ENCODE measurements at regions not wholly inside any gene's neighbourhood (a gene's known extent, or its start where the extent isn't known, plus 50 kb on each side); places are given as distances from the start of the nearest gene placed in this dataset.

DNA sequence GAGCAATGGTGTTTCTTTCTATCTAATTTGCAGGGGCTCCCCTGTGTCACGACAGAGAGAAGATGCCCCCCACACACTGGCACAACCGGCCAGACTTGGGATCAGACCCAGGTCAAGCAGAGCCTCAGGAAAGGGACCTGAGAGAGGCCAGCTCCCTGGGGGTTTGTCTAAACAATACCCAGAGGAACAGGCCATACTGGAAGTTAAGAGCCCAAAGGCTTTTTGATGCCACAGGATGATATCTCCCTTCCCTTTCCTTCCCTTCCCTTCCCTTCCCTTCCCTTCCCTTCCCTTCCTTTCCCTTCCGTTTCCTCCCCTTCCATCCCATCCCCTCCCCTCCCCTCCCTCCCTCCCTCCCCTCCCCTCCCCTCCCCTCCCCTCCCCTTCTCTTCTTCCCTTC lies 139.2 kb downstream of the ARL4C start:
- H3K27me3 ChIP-seq (ENCODE audit: insufficient read depth, poor library complexity, severe bottlenecking) = no peaks in the 10 kb centered on the region
- H3K4me3 ChIP-seq (replicated peaks; ENCODE audit: insufficient read depth, low read length) = no peak overlapping the region
- H3K27ac ChIP-seq (replicated peaks) = no peak overlapping the region
- no peak for TF ChIP-seq SPI1 (IDR thresholded peaks at IDR 0.05; ENCODE audit: borderline replicate concordance, low read depth)
- TF ChIP-seq, protein P1, sequence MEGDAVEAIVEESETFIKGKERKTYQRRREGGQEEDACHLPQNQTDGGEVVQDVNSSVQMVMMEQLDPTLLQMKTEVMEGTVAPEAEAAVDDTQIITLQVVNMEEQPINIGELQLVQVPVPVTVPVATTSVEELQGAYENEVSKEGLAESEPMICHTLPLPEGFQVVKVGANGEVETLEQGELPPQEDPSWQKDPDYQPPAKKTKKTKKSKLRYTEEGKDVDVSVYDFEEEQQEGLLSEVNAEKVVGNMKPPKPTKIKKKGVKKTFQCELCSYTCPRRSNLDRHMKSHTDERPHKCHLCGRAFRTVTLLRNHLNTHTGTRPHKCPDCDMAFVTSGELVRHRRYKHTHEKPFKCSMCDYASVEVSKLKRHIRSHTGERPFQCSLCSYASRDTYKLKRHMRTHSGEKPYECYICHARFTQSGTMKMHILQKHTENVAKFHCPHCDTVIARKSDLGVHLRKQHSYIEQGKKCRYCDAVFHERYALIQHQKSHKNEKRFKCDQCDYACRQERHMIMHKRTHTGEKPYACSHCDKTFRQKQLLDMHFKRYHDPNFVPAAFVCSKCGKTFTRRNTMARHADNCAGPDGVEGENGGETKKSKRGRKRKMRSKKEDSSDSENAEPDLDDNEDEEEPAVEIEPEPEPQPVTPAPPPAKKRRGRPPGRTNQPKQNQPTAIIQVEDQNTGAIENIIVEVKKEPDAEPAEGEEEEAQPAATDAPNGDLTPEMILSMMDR (IDR thresholded peaks at IDR 0.05; ENCODE audit: insufficient read depth, low read length) = no peak
- DNase-seq (ENCODE audit: low read depth in 1 of 2, low spot score in 1 of 2) = no peak

DNA sequence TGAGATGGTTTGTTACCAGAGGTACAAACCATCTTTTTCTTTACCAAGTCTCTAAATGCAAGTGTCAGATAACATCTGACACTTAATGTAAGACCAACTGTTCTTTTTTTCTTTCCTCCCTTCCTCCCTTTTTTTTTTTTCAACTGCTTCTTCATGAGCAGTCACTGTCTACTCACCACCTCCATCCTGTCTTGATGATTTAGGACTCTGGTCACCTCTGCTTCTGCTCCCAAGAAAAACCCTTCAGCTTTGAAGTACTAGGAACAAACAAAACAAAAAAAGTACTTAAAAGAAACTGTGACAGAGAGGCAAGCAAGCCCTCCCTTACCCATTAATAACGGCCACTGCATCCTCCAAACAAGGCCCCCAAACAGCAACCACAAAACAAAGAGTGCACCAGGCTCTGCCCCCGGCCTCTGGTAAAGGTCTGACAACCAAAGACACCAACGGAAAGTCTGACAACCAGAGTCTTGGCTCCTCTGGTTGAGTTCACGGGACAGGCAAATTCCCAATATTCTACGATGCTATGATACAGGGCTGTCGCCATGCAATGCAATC lies 141.0 kb downstream of the ARL4C start:
- no peak for DNase-seq (ENCODE audit: low read depth in 1 of 2, low spot score in 1 of 2)
- Histone ChIP-seq H3K27me3 (ENCODE audit: insufficient read depth, poor library complexity, severe bottlenecking) (no peaks in the 10 kb centered on the region), H3K27ac (replicated peaks) (no peak overlapping the region), H3K4me3 (replicated peaks; ENCODE audit: insufficient read depth, low read length) (no peak overlapping the region)
- TF ChIP-seq, protein P2, sequence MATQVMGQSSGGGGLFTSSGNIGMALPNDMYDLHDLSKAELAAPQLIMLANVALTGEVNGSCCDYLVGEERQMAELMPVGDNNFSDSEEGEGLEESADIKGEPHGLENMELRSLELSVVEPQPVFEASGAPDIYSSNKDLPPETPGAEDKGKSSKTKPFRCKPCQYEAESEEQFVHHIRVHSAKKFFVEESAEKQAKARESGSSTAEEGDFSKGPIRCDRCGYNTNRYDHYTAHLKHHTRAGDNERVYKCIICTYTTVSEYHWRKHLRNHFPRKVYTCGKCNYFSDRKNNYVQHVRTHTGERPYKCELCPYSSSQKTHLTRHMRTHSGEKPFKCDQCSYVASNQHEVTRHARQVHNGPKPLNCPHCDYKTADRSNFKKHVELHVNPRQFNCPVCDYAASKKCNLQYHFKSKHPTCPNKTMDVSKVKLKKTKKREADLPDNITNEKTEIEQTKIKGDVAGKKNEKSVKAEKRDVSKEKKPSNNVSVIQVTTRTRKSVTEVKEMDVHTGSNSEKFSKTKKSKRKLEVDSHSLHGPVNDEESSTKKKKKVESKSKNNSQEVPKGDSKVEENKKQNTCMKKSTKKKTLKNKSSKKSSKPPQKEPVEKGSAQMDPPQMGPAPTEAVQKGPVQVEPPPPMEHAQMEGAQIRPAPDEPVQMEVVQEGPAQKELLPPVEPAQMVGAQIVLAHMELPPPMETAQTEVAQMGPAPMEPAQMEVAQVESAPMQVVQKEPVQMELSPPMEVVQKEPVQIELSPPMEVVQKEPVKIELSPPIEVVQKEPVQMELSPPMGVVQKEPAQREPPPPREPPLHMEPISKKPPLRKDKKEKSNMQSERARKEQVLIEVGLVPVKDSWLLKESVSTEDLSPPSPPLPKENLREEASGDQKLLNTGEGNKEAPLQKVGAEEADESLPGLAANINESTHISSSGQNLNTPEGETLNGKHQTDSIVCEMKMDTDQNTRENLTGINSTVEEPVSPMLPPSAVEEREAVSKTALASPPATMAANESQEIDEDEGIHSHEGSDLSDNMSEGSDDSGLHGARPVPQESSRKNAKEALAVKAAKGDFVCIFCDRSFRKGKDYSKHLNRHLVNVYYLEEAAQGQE (IDR thresholded peaks at IDR 0.05; ENCODE audit: insufficient replicate concordance, low read depth) = no peak
- no peak for TF ChIP-seq POLR2AphosphoS5 (IDR thresholded peaks at IDR 0.05; ENCODE audit: low read depth)
- TF ChIP-seq GABPA (IDR thresholded peaks at IDR 0.05; ENCODE audit: low read depth) = no peak
- TF ChIP-seq, protein P1 (IDR thresholded peaks at IDR 0.05; ENCODE audit: insufficient read depth, low read length) = no peak
- TF ChIP-seq SPI1 (IDR thresholded peaks at IDR 0.05; ENCODE audit: borderline replicate concordance, low read depth) = no peak

DNA sequence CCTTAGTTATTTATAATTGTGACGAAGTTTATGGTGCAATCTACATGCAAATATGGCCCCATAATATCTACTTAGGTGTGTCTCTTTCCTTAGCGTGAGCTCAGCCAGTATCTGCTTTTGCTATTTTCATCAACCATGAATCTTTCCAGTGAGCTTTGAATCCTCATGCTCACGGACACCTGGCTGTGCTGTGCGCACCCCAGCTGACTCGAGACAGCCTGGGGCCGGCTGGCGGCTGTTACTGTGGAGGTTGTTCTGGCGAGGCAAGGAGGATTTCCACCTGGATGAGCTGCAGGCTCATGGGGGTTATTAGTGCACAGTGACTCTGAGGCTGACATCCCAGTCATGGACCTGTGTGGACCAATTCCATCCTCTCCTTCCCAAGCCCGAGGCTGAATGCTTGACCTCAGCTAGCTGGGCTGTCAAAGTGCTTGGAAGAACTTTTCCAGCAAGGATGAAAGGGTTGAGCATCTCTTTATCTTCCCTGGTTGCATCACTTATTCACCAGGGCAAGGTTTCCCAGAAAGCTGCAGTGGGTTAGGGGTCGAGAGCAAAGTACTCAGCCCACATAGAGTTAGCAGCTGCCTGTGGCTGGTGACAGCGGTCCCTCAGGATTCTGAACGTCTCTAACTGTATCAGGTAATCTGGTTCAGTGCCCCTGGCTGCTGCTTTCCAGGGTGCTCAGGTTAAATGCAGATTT lies 141.7 kb downstream of the ARL4C start:
- H3K27ac ChIP-seq (replicated peaks) = no peak overlapping the region
- no peak overlapping the region for H3K4me3 ChIP-seq (replicated peaks; ENCODE audit: insufficient read depth, low read length)
- H3K27me3 ChIP-seq (ENCODE audit: insufficient read depth, poor library complexity, severe bottlenecking) = no peaks in the 10 kb centered on the region
- TF ChIP-seq POLR2AphosphoS5 (IDR thresholded peaks at IDR 0.05; ENCODE audit: low read depth) (no peak), SPI1 (IDR thresholded peaks at IDR 0.05; ENCODE audit: borderline replicate concordance, low read depth) (no peak), GABPA (IDR thresholded peaks at IDR 0.05; ENCODE audit: low read depth) (no peak)
- TF ChIP-seq, protein P1 (IDR thresholded peaks at IDR 0.05; ENCODE audit: insufficient read depth, low read length) = no peak
- TF ChIP-seq, protein P2 (IDR thresholded peaks at IDR 0.05; ENCODE audit: insufficient replicate concordance, low read depth) = no peak
- no peak for DNase-seq (ENCODE audit: low read depth in 1 of 2, low spot score in 1 of 2)
